ENCODE measurements at regions not wholly inside any gene's neighbourhood (a gene's known extent, or its start where the extent isn't known, plus 50 kb on each side); places are given as distances from the start of the nearest gene placed in this dataset.

DNA sequence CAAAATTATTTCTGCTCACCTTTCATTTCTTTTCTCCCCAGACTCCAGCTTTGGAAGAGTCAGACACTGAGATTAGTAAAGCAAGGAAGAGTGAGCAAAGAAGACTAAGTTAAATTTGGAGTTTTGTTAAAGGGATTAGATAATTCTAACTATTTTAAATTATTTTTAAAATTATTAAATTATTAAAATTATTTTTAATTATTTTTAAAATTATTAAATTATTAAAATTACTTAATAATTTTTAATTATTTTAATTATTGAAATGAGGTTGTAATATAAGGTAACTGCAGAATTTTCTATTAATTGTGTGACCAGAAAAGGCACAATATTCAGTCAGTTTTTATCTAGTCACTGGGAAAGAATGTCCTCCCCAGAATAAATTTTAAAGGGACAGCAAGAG lies 185.0 kb upstream of the EOMES start:
- TF ChIP-seq, protein P1, sequence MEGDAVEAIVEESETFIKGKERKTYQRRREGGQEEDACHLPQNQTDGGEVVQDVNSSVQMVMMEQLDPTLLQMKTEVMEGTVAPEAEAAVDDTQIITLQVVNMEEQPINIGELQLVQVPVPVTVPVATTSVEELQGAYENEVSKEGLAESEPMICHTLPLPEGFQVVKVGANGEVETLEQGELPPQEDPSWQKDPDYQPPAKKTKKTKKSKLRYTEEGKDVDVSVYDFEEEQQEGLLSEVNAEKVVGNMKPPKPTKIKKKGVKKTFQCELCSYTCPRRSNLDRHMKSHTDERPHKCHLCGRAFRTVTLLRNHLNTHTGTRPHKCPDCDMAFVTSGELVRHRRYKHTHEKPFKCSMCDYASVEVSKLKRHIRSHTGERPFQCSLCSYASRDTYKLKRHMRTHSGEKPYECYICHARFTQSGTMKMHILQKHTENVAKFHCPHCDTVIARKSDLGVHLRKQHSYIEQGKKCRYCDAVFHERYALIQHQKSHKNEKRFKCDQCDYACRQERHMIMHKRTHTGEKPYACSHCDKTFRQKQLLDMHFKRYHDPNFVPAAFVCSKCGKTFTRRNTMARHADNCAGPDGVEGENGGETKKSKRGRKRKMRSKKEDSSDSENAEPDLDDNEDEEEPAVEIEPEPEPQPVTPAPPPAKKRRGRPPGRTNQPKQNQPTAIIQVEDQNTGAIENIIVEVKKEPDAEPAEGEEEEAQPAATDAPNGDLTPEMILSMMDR (conservative IDR thresholded peaks at IDR 0.05; ENCODE audit: low read depth, low read length) = no peak
- TF ChIP-seq EZH2 (IDR thresholded peaks at IDR 0.05; ENCODE audit: borderline replicate concordance, low read depth, low read length, poor library complexity, severe bottlenecking) = no peak
- no peak overlapping the region for H3K4me3 ChIP-seq (ENCODE audit: low read depth, low read length, poor library complexity, severe bottlenecking)
- CTCF ChIA-PET = no interaction called here
- no peaks in the 10 kb centered on the region for H3K27me3 ChIP-seq (replicated peaks; ENCODE audit: insufficient read depth, low read depth, low read length, poor library complexity)
- BruUV-seq (replicated peaks) = no TSS peak
- H3K9me3 ChIP-seq (ENCODE audit: low read depth, low read length, poor library complexity, severe bottlenecking) = no peaks in the 10 kb centered on the region
- intact Hi-C loops (cut with micrococcal nuclease; ENCODE audit: unreplicated experiment) = no loop called here
- H3K36me3 ChIP-seq (ENCODE audit: insufficient read depth, low read length, poor library complexity, severe bottlenecking) = no peaks in the 10 kb centered on the region
- H3K27ac ChIP-seq (ENCODE audit: low read depth, low read length, poor library complexity, severe bottlenecking) = no peak overlapping the region
- POLR2A ChIA-PET (ENCODE audit: low non-redundant PET) = no interaction called here
- no peak for DNase-seq (ENCODE audit: low spot score)
- H3K4me1 ChIP-seq (ENCODE audit: insufficient read depth, low read length, poor library complexity, severe bottlenecking) = no peaks in the 10 kb centered on the region

DNA sequence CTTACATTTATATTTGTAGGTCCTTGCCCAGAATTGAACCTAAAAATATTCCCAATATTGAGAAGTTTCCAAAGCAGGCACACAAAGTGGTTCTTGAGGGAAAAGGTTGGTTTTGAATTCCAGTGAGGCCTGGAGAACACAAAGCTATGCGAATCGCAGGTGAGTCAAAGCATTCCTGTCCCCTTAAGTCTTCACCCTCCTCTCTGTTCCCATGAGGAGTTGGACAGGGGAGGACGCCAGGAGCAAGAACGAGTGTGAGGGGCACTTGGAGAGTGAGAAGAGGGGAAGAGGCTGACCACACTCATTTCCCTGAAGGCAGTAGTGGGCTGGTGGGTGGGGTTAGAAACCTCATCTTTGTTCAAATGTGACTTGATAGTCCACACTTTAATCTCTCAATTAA lies 185.8 kb upstream of the EOMES start:
- no peak for TF ChIP-seq EZH2 (IDR thresholded peaks at IDR 0.05; ENCODE audit: borderline replicate concordance, low read depth, low read length, poor library complexity, severe bottlenecking)
- TF ChIP-seq, protein P1 (conservative IDR thresholded peaks at IDR 0.05; ENCODE audit: low read depth, low read length) = no peak
- H3K27ac ChIP-seq (ENCODE audit: low read depth, low read length, poor library complexity, severe bottlenecking) = no peak overlapping the region
- intact Hi-C loops (cut with micrococcal nuclease; ENCODE audit: unreplicated experiment) = no loop called here

DNA sequence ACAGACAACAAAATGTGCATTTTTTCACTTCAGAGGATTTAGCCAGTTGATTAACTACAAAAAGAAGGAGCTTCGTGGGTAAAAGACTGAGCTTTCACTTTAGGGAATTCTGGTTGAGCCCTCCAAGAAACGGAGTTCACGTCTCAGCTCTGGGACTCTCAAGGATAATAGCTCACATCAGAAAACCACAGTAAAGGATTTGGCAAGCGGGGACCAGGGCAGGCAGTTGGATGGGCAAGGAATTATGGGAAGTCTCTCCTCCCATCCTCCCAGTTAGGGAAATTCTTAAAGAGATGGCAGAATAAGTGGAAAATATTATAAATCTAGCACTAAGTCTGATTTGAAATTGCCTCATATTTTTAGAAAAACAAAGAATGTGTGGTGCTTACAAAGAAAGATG lies 188.3 kb upstream of the EOMES start:
- Histone ChIP-seq H3K27me3 (replicated peaks; ENCODE audit: insufficient read depth, low read depth, low read length, poor library complexity) (no peaks in the 10 kb centered on the region), H3K9me3 (ENCODE audit: low read depth, low read length, poor library complexity, severe bottlenecking) (no peaks in the 10 kb centered on the region), H3K27ac (ENCODE audit: low read depth, low read length, poor library complexity, severe bottlenecking) (no peak overlapping the region), H3K4me1 (ENCODE audit: insufficient read depth, low read length, poor library complexity, severe bottlenecking) (no peaks in the 10 kb centered on the region), H3K36me3 (ENCODE audit: insufficient read depth, low read length, poor library complexity, severe bottlenecking) (no peaks in the 10 kb centered on the region), H3K4me3 (ENCODE audit: low read depth, low read length, poor library complexity, severe bottlenecking) (no peak overlapping the region)
- ChIA-PET POLR2A (ENCODE audit: low non-redundant PET) (no interaction called here), CTCF (no interaction called here)
- BruUV-seq (replicated peaks) = no TSS peak
- DNase-seq (ENCODE audit: low spot score) = no peak
- intact Hi-C loops (cut with micrococcal nuclease; ENCODE audit: unreplicated experiment) = loop anchor here (10.0 kb wide), 1 partner anchor 374 kb away; no protein-coding TSS in a partner anchor
- TF ChIP-seq, protein P1 (conservative IDR thresholded peaks at IDR 0.05; ENCODE audit: low read depth, low read length) = no peak
- no peak for TF ChIP-seq EZH2 (IDR thresholded peaks at IDR 0.05; ENCODE audit: borderline replicate concordance, low read depth, low read length, poor library complexity, severe bottlenecking)

More for the DNA sequence above, 185.8 kb upstream of the EOMES start:
- H3K4me1 ChIP-seq (ENCODE audit: insufficient read depth, low read length, poor library complexity, severe bottlenecking) = no peaks in the 10 kb centered on the region
- POLR2A ChIA-PET (ENCODE audit: low non-redundant PET) = no interaction called here
- CTCF ChIA-PET = no interaction called here
- no peaks in the 10 kb centered on the region for H3K27me3 ChIP-seq (replicated peaks; ENCODE audit: insufficient read depth, low read depth, low read length, poor library complexity)
- no peak for DNase-seq (ENCODE audit: low spot score)
- H3K36me3 ChIP-seq (ENCODE audit: insufficient read depth, low read length, poor library complexity, severe bottlenecking) = no peaks in the 10 kb centered on the region
- BruUV-seq (replicated peaks) = no TSS peak
- no peak overlapping the region for H3K4me3 ChIP-seq (ENCODE audit: low read depth, low read length, poor library complexity, severe bottlenecking)
- no peaks in the 10 kb centered on the region for H3K9me3 ChIP-seq (ENCODE audit: low read depth, low read length, poor library complexity, severe bottlenecking)
